ENCODE measurements at regions not wholly inside any gene's neighbourhood (a gene's known extent, or its start where the extent isn't known, plus 50 kb on each side); places are given as distances from the start of the nearest gene placed in this dataset.

DNA sequence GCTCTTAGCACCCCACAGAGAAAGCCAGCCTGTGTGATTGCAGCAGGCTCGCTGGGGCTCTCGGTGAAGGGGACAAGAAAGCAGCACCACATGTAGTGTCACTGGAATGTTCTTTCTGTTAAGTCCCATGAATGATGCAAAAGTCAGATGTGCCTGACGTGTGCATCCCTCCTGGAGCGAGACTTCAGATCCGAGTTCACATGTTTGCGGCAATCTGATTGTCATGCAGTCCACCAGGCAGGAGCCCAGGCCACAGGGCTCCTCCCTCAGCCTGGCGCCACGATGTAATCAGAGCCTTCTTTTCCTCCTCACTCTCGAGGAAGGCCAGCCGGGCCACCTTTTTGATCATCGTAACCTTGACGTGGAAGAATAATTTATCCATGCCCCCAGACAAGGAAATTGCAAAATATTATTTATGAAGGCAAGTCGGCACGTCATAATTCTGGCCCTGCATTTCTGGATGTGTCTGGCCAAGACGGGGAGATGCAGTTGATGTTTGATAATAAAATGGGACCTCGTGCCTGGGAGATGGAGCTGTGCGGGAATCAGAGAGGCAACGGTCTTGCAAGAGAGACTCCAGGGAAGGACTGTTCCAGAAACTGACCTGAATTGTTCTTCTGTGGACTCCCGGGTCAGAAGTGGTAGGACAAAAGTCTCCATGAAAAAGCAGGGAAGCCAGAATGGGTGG, 214.6 kb downstream of the PHETA1 start:
- TF ChIP-seq, protein P1, sequence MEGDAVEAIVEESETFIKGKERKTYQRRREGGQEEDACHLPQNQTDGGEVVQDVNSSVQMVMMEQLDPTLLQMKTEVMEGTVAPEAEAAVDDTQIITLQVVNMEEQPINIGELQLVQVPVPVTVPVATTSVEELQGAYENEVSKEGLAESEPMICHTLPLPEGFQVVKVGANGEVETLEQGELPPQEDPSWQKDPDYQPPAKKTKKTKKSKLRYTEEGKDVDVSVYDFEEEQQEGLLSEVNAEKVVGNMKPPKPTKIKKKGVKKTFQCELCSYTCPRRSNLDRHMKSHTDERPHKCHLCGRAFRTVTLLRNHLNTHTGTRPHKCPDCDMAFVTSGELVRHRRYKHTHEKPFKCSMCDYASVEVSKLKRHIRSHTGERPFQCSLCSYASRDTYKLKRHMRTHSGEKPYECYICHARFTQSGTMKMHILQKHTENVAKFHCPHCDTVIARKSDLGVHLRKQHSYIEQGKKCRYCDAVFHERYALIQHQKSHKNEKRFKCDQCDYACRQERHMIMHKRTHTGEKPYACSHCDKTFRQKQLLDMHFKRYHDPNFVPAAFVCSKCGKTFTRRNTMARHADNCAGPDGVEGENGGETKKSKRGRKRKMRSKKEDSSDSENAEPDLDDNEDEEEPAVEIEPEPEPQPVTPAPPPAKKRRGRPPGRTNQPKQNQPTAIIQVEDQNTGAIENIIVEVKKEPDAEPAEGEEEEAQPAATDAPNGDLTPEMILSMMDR (IDR thresholded peaks at IDR 0.05): no peak
- TF ChIP-seq POLR2A (IDR thresholded peaks at IDR 0.05): no peak
- no peak for TF ChIP-seq EP300 (IDR thresholded peaks at IDR 0.05)

Data from ovary (tissue), 3 donors.